Activated CD4-positive, alpha-beta T cell treated with anti-CD3 and anti-CD28 coated beads, Interleukin-2, amount 50 U/mL, for 24 hours (primary cell): ENCODE measurements at regions not wholly inside any gene's neighbourhood (a gene's known extent, or its start where the extent isn't known, plus 50 kb on each side); places are given as distances from the start of the nearest gene placed in this dataset.
"Not testable (repeated sequence)": the region's sequence is repeated elsewhere in the genome, so short reads cannot be mapped to it uniquely, and the experiment has no call there.

Source experiments
- DNase-seq, 2 donors: peaks; one replicate each; pipeline ENCODE4 v3.0.0-alpha.2; 2020; ENCODE audit warnings: low read depth in 1 of 2, low spot score in 1 of 2

- no peak for DNase-seq
These were observed 452.6 kb upstream of the NR5A2 start for GRCh38 chr1:199574950-199575349.

DNA sequence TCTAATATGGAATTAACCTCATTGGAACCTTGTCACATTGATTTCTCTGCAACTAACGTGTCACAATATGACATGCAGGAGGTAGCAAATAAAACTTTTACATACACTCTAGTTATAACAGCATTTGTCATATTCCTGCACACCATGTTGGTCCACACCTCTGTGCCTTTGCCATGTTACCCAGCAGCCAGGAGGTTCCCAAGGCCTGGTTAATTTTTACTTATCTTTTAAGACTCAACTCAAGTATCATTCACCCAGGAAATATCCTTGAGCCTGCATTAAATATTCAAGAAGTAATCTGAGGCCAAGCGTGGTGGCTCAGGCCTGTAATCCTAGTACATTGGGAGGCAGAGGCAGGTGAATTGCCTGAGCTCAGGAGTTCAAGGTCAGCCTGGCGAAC is 447.2 kb upstream of the NR5A2 start:
- DNase-seq, result no peak

GRCh38 chr1:199585392-199585791 is 442.1 kb upstream of the NR5A2 start:
- no peak for DNase-seq

GRCh38 chr1:199590708-199591107 is 436.8 kb upstream of the NR5A2 start:
- DNase-seq, result no peak

DNA sequence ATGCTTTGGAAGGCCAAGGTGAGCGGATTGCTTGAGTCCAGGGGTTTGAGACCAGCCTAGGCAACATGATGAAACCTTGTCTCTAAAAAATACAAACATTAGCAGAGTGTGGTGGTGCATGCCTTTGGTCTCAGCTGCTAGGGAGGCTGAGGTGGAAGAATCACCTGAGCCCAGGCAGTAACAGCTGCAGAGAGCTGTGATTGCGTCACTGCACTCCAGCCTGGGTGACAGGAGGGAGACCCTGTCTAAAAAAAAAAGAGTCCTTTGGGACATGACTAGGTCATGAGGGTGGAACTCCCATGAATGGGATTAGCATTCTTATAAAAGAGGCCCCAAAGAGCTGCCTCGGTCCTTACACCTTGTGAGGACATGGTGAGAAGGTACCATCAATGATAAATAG is 436.0 kb upstream of the NR5A2 start:
- no peak for DNase-seq

- no peak for DNase-seq
These were observed 434.0 kb upstream of the NR5A2 start for GRCh38 chr1:199593475-199593874.

- DNase-seq, result not testable (repeated sequence)
These were observed 431.1 kb upstream of the NR5A2 start for GRCh38 chr1:199596448-199596847.

GRCh38 chr1:199597152-199597551 is 430.4 kb upstream of the NR5A2 start:
- no peak for DNase-seq

DNA sequence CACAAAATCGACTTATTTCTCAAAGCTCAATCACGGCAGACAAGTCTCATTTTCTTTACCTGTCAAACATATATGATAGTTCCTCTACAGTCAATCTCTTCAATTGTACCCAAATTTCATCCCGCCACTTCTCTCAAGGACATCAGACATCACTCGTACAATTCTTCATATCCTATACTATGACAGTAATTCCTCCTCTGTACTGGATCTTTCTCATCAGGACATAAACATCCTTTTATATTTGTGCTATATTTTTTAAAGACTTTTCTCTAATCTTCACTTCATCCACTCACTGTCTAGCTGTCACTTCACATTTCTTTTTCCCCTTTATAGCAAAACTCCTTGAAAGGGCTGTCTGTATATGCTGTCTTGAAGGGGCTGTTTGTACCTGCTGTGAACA is 419.1 kb upstream of the NR5A2 start:
- no peak for DNase-seq

- DNase-seq, result no peak
These were observed 414.3 kb upstream of the NR5A2 start for GRCh38 chr1:199612976-199613774.

DNA sequence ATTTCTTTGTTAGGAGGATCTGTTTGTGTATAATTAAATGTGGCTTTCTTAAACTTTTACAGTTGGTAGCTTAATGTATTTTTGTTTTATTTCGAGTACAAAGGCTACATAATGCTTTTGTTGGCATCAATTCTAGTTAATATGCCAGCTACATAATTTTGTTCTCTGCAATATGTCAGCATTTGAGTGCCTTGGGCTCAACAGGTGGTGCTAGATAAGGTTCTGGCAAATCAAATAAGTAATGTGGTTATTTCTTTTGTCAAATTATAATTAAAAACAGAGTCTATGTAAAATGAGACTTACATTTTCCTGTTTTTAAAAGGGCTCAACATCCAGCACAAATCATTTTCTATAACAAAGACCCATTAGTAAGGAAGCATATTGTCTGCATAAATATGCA is 410.6 kb upstream of the NR5A2 start:
- no peak for DNase-seq

- no peak for DNase-seq
These were observed 408.3 kb upstream of the NR5A2 start for GRCh38 chr1:199619223-199619622.

DNA sequence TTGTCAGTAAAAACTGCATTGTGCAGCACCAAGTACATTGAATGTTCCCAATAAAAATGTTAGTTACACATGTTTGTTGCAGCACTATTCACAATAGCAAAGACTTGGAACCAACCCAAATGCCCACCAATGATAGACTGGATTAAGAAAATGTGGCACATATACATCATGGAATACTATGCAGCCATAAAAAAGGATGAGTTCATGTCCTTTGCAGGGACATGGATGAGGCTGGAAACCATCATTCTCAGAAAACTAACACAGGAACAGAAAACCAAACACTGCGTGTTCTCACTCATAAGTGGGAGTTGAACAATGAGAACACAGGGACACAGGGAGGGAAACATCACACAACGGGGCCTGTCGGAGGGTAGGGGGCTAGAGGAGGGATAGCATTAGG is 401.3 kb upstream of the NR5A2 start:
- DNase-seq, result not testable (repeated sequence)

DNA sequence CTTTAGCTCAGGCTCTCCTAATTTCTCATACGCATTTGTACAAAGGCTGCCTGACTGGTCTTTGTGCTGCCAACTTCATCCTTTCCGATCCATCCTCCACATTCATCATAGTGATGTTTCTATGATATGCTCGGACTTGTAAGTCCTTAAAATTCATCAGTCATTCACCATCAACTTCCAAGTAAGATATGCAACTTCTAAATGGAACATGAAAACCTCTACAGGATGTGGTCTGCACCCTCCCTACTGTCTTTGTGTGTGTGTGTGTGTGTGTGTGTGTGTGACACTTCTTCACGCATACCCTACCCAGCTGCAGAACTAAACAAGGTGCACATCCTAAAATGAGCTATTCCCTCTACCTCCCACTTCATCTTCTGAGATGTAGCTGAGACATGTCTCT is 397.9 kb upstream of the NR5A2 start:
- DNase-seq, result no peak

DNA sequence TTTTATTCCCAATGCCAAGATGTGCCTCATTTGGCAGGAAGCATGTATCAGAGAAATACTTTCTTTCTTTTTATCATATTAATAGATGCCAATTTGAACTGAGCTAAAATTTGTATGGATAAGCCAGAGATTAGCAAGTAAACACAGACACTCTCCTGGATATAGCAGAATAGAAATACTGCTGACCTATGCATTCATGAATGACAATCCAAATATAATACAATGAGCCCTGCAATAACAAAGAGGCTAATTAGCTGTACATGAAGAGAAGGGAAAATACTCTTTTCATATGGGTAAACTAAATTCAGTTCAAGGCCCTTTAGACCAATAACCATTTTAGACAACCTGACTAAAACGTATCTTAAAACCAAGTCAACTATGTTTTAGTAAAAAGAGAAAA is 388.1 kb upstream of the NR5A2 start:
- DNase-seq, result no peak

- no peak for DNase-seq
These were observed 386.0 kb upstream of the NR5A2 start for GRCh38 chr1:199641531-199641930.

GRCh38 chr1:199644912-199645311 is 382.6 kb upstream of the NR5A2 start:
- no peak for DNase-seq

- DNase-seq, result no peak
These were observed 380.7 kb upstream of the NR5A2 start for GRCh38 chr1:199646761-199647160.

DNA sequence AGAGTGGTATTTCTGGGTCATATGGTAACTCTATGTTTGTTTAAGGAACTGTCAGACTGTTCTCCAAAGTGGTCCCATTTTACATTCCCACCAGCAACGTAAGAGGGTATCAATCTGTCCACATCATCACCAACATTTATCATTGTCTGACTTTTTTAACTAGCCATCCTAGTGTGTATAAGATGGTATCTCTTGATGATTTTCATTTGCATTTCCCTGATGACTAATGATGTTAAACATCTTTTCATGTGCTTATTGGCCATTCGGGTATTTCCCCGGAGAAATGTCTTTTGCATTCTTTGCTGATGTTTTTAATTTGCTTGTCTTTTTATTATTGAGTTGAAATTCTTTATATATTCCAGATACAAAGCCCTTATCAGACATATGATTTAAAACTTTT is 370.1 kb upstream of the NR5A2 start:
- DNase-seq, result no peak

GRCh38 chr1:199660071-199660470 is 367.4 kb upstream of the NR5A2 start:
- no peak for DNase-seq

- DNase-seq, result no peak
These were observed 362.1 kb upstream of the NR5A2 start for GRCh38 chr1:199665371-199665770.

DNA sequence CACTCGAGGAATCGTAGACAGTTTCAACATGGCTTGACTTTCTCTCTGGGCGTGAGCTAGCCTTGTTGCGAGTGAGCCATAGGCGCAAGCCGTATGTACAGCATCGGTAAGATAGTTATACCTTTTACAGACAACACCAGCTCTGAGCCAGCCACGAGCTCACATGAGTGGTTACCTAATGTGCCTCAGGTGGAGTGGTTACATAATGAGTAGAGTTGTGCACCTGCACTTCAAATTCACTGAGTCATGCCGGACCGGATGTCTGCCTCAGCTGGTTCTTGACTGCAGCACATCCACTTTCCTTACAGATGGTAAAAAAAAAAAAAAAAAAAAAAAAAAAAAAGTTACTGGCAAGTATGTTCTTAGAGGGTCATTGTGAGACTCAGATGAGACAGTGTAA is 360.4 kb upstream of the NR5A2 start:
- DNase-seq, result no peak

DNA sequence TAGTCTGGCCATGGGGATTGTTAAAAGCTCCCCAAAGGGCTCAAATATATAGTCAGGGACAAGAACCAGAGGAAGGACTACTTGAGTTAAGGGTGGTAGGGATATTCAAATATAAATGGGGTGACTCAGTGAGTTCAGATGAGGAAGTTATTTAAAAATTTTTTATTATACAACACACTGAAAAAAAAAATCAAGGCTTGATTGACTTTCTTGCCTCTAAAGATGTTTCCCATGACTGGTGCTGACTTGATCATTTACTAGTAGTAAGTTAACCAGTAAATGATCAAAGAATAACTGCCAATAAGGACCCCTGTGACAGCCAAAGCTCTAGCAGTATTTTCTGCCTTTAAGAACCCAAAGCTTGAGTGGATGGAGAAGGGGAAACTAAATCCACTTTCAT is 357.6 kb upstream of the NR5A2 start:
- no peak for DNase-seq
